GM12891 (cell line): ENCODE measurements at regions not wholly inside any gene's neighbourhood (a gene's known extent, or its start where the extent isn't known, plus 50 kb on each side); places are given as distances from the start of the nearest gene placed in this dataset.

Source experiments
- POLR2A ChIP-seq: IDR thresholded peaks from 2 replicates; pipeline ENCODE4 v1.6.1; 2011; ENCODE audit warnings: low read depth, low read length, control low read depth
- POLR2AphosphoS5 ChIP-seq: IDR thresholded peaks from 2 replicates; pipeline ENCODE4 v1.6.1; 2011; ENCODE audit warnings: low read depth, low read length, control low read depth
- POU2F2 ChIP-seq: IDR thresholded peaks from 2 replicates; pipeline ENCODE4 v1.6.1; 2011; ENCODE audit warnings: low read depth, mild to moderate bottlenecking, control low read depth, low read length, moderate library complexity
- SPI1 ChIP-seq: IDR thresholded peaks from 2 replicates; pipeline ENCODE4 v1.6.1; 2011; ENCODE audit warnings: low read depth, low read length, control low read depth
- TAF1 ChIP-seq: IDR thresholded peaks from 2 replicates; pipeline ENCODE4 v1.6.1; 2011; ENCODE audit warnings: low read depth, low read length, control low read depth

DNA sequence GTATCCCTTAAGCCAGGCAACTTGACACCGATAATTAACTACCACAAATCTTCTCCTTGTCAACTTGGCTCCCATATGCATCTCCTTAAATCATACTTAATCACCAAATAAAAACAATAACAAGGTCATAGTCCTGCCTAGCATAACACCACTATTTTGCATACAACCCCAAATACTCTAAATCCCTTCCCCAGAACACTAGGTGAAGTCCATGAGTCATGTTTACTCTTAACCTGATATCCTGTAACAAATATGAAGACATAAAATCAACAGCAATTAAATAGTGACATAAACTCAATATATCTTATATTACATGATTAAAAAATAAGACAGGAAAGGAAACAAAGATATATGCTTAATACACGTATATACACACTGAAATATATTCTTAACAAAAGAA lies 362.0 kb downstream of the ETV1 start:
- TF ChIP-seq POLR2A (no peak), POLR2AphosphoS5 (no peak), POU2F2 (no peak), SPI1 (no peak), TAF1 (no peak)
